Testis (tissue), 2 donors: ENCODE measurements at regions not wholly inside any gene's neighbourhood (a gene's known extent, or its start where the extent isn't known, plus 50 kb on each side); places are given as distances from the start of the nearest gene placed in this dataset.

Source experiments
- DNase-seq: peaks from one replicate; pipeline ENCODE4 v3.0.0-alpha.2; 2019
- H3K27ac ChIP-seq, 2 donors: fragments of 200-600 bp; sonication (generic); one replicate each; pipeline ENCODE4 v1.5.1; 2019
- H3K27me3 ChIP-seq: fragments of 200-600 bp; sonication (generic); one replicate; pipeline ENCODE4 v1.5.1; 2019
- H3K36me3 ChIP-seq: fragments of 200-600 bp; sonication (generic); one replicate; pipeline ENCODE4 v1.5.1; 2017; ENCODE audit warnings: low read depth; ENCODE audit errors: missing control alignments
- H3K4me1 ChIP-seq: fragments of 200-600 bp; sonication (generic); one replicate; pipeline ENCODE4 v1.5.1; 2019
- H3K4me3 ChIP-seq, 2 donors: fragments of 200-600 bp; sonication (generic); one replicate each; pipeline ENCODE4 v1.5.1; 2017 to 2019
- H3K9me3 ChIP-seq: fragments of 200-600 bp; sonication (generic); one replicate; pipeline ENCODE4 v1.5.1; 2017
- POLR2A ChIP-seq: fragments of 450-650 bp; IDR thresholded peaks from one replicate; pipeline ENCODE4 v1.6.1; 2017; ENCODE audit warnings: antibody characterized with exemption, mild to moderate bottlenecking, moderate library complexity
- WGBS, 2 donors: methylation state at CpG; one replicate each; pipeline ENCODE4 v1.1.5; 2018; 5-methylcytosine and 5-hydroxymethylcytosine counted together
- intact Hi-C: fragments of 100-400 bp; cut with DNase I; formaldehyde crosslinking; loops from one replicate; pipeline ENCODE4 v1.15.1; 2023; ENCODE audit warnings: low total_unique reads
- TF ChIP-seq, protein P1 (sequence below), 3 experiments: fragments of 450-650 bp in 2 of 3; fragments of 200-600 bp in 1 of 3; sonication (generic) in 1 of 3; IDR thresholded peaks; one replicate each; pipeline ENCODE4 v1.5.1; 2016 to 2019; ENCODE audit warnings: antibody characterized with exemption in 3 of 3, mild to moderate bottlenecking in 2 of 3, moderate library complexity in 1 of 3

DNA sequence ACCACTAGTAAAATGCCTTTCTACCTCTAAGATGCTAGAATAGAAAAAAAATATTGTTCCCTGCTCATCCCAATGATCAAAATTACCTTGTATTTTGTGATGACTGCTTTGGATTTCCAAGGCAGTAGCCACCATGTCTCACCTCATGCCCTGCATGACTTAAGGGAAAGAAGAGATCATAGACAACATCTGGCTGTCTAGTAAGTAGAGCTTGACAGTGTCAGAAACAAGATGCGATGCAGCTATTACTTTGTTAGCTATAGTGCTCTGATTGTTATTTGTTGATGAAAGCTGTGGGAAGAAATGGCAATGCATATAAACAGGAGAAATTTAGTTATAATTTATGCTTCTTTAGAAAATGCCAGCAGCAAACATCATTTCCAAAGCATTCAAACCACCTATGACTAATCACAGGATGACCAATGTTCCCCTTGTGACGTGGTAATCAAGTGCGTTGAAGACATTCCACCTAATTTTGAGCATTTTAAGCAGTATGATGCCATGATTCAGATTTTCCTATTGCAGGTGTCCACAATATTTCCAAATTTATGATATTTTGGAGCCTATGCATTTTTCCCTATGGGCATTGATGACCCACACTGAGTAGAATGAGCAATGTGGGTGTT lies 308.3 kb downstream of the KCNRG start:
- Histone ChIP-seq H3K4me3 (no peak overlapping the region), H3K36me3 (no peaks in the 10 kb centered on the region), H3K27me3 (no peaks in the 10 kb centered on the region), H3K9me3 (no peaks in the 10 kb centered on the region), H3K4me1 (no peaks in the 10 kb centered on the region), H3K27ac (no peak overlapping the region)
- intact Hi-C loops, result no loop called here
- DNase-seq, result no peak
- 92 to 94% methylated on average over 3 of the region's 3 CpGs for WGBS, 2 donors
- TF ChIP-seq POLR2A, result no peak
- TF ChIP-seq, protein P1, sequence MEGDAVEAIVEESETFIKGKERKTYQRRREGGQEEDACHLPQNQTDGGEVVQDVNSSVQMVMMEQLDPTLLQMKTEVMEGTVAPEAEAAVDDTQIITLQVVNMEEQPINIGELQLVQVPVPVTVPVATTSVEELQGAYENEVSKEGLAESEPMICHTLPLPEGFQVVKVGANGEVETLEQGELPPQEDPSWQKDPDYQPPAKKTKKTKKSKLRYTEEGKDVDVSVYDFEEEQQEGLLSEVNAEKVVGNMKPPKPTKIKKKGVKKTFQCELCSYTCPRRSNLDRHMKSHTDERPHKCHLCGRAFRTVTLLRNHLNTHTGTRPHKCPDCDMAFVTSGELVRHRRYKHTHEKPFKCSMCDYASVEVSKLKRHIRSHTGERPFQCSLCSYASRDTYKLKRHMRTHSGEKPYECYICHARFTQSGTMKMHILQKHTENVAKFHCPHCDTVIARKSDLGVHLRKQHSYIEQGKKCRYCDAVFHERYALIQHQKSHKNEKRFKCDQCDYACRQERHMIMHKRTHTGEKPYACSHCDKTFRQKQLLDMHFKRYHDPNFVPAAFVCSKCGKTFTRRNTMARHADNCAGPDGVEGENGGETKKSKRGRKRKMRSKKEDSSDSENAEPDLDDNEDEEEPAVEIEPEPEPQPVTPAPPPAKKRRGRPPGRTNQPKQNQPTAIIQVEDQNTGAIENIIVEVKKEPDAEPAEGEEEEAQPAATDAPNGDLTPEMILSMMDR (IDR thresholded peaks at IDR 0.05), result no peak

DNA sequence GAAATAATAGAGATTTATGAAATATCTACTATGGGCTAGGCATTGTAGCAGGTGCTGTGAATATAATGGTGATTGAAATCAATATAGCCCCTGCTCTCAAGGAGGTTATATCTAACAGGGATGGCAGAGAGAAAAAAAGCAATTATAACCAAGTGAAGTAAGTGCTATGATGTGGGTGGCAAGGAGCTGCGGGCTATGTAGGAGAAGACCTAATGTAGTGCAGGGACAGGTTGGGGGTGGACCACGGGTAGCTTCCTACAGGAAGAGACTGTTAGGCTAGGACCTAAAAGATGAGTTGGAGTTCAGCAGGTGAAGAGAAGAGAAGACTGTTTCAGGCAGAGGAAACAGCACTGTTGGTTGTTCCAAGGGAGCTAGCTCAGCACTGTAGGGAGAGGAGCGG lies 311.0 kb downstream of the KCNRG start:
- no peaks in the 10 kb centered on the region for H3K27me3 ChIP-seq
- H3K27ac ChIP-seq, result no peak overlapping the region
- 92 to 98% methylated on average over 3 of the region's 3 CpGs for WGBS, 2 donors
- no peak overlapping the region for H3K4me3 ChIP-seq
- DNase-seq, result no peak
- intact Hi-C loops, result no loop called here
- TF ChIP-seq POLR2A, result no peak
- no peaks in the 10 kb centered on the region for H3K36me3 ChIP-seq
- no peaks in the 10 kb centered on the region for H3K4me1 ChIP-seq
- H3K9me3 ChIP-seq, result no peaks in the 10 kb centered on the region

DNA sequence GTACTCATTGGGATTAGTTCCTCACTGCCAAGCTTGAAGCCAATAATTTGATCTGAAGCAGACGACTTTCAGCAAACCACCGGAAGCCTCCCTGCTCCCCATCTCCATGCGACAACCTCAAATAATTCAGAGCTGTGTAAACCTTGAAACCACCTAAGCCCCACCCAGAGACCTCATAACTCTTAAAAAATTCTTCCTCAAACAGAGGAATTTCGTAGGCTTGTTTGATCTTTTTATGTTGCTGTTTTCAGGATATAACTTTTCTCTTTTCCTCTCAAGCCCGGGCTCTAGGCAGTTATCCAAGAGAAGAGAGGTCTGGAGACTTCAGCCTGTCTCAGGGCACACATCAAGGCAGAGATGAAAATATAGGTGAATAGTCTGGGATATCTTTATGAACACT lies 311.6 kb downstream of the KCNRG start:
- no peak for TF ChIP-seq POLR2A
- TF ChIP-seq, protein P1 (IDR thresholded peaks at IDR 0.05), result no peak

DNA sequence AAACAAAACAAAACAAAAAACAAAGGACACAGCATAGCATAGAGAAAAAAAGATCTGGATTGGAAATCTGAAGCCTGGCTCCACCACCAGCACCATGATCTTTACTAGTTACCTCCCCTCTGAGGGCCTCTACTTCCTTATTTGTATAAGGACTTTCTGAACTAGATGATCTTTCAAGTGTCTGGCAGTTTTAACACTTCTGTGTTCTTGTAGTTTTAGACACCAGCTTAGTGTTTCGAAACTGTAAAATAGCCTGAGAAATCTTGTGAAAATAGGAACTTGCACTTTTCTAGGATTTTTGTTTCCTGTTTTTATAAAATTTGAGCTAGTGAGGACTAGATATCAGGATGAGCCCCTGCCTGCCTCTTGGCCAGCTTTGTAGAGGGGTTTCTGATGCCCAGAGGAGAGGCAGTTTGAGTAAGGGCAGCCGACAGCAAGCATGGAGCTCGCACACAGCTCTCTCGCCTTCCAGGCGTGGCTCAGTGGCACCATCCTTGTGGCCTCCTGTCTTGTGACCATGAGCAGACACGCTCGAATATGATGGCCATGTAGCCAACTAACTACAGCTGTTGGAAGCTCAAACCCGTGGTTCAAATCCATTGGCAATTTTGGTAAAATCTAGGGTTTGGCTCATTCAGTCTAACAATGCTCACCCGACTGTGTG lies 319.0 kb downstream of the KCNRG start:
- Histone ChIP-seq H3K27ac (no peak overlapping the region), H3K36me3 (no peaks in the 10 kb centered on the region), H3K4me3 (no peak overlapping the region), H3K4me1 (no peaks in the 10 kb centered on the region), H3K9me3 (no peaks in the 10 kb centered on the region), H3K27me3 (no peaks in the 10 kb centered on the region)
- no peak for DNase-seq
- WGBS, 2 donors, result 93 to 94% methylated on average over 9 of the region's 9 CpGs
- intact Hi-C loops, result no loop called here
- TF ChIP-seq POLR2A, result no peak
- TF ChIP-seq, protein P1 (IDR thresholded peaks at IDR 0.05), result no peak

More for the DNA sequence above, 311.6 kb downstream of the KCNRG start:
- H3K27me3 ChIP-seq, result no peaks in the 10 kb centered on the region
- H3K36me3 ChIP-seq, result no peaks in the 10 kb centered on the region
- H3K4me1 ChIP-seq, result no peaks in the 10 kb centered on the region
- intact Hi-C loops, result no loop called here
- H3K27ac ChIP-seq, result no peak overlapping the region
- H3K4me3 ChIP-seq, result no peak overlapping the region
- no peaks in the 10 kb centered on the region for H3K9me3 ChIP-seq
- no peak for DNase-seq
- WGBS, 2 donors, result 46 to 52% methylated on average over 5 of the region's 5 CpGs

DNA sequence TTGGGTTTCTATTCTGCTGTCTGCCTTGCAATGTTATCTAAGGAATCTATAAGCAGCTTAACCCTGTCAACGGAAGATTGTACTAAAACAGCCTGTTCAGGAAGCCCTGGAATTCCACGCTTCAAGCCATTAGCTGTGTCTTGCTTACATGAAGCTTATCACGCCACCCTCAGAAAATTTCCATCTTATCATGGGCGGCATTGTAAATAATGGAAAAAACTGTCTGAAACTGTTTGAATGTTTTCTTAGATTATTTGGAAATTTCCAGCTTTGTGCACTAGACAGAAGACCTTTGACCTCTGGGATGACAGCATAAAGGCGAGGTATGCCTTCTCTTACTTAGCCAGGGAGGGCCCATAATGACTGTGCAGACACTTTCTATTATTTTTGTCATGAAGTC lies 319.7 kb downstream of the KCNRG start:
- no peak for DNase-seq
- H3K9me3 ChIP-seq, result no peaks in the 10 kb centered on the region
- H3K4me1 ChIP-seq, result no peaks in the 10 kb centered on the region
- 85 to 89% methylated on average over 5 of the region's 5 CpGs for WGBS, 2 donors
- TF ChIP-seq, protein P1 (IDR thresholded peaks at IDR 0.05), result no peak
- TF ChIP-seq POLR2A, result no peak
- H3K27ac ChIP-seq, result no peak overlapping the region
- no peaks in the 10 kb centered on the region for H3K36me3 ChIP-seq
- H3K27me3 ChIP-seq, result no peaks in the 10 kb centered on the region
- H3K4me3 ChIP-seq, result no peak overlapping the region
- intact Hi-C loops, result no loop called here
